GM12878 (cell line): ENCODE measurements at regions not wholly inside any gene's neighbourhood (a gene's known extent, or its start where the extent isn't known, plus 50 kb on each side); places are given as distances from the start of the nearest gene placed in this dataset.

Experiments
- ATAC-seq: fragments of 200-7000 bp; cut with Tn5 transposase; 3 replicates; pipeline ENCODE4 v1.9.1; 2020; ENCODE audit warnings: mild to moderate bottlenecking, moderate library complexity
- BruUV-seq: library from RNA; stranded (reverse); fragments of 400-500 nt; replicated peaks from 2 replicates; lab custom pipeline; 2021; lab: Mats Ljungman, UMichigan
- CTCF ChIA-PET: fragments of 300-600 bp; sonication (Branson Sonifier 250); formaldehyde crosslinking; extraction: SDS; loops from one replicate; lab custom pipeline; 2021; ENCODE audit warnings: inconsistent platforms; lab: Yijun Ruan, JAX
- POLR2A ChIA-PET: fragments of 350-600 bp; formaldehyde crosslinking; extraction: SDS; loops from one replicate; lab custom pipeline; 2021; ENCODE audit warnings: inconsistent platforms; lab: Charles Lee
- RAD21 ChIA-PET: fragments of 300-600 bp; sonication (Branson Sonifier 250); formaldehyde crosslinking; loops from one replicate; lab custom pipeline; 2023; ENCODE audit warnings: antibody characterized with exemption; ENCODE audit not compliant: unreplicated experiment; lab: Charles Lee
- SMC1A ChIA-PET: fragments of 300-600 bp; sonication (Branson Sonifier 250); formaldehyde crosslinking; loops from one replicate; lab custom pipeline; 2023; ENCODE audit not compliant: unreplicated experiment, uncharacterized antibody; lab: Charles Lee
- DNase-seq: peaks from one replicate; pipeline ENCODE4 v3.0.0-alpha.2; 2011; ENCODE audit warnings: low read depth, low spot score
- FAIRE-seq: peaks from 3 replicates; lab custom pipeline; 2011; peaks lifted over from hg19 to GRCh38; lab: Jason Lieb, UNC
- H2AFZ ChIP-seq: 2 replicates; pipeline ENCODE4 v1.6.0; 2011; ENCODE audit warnings: low read depth, low read length, control low read depth; ENCODE audit not compliant: control insufficient read depth
- H3K27ac ChIP-seq: 2 replicates; pipeline ENCODE4 v1.5.1; 2011; ENCODE audit warnings: control low read depth; ENCODE audit not compliant: control insufficient read depth, insufficient read depth
- H3K27me3 ChIP-seq, 2 experiments: replicated peaks in 1 of 2; 2 replicates each; pipeline versions ENCODE4 v1.6.0 to v1.6.1; 2011; ENCODE audit warnings: low read length in 1 of 2; ENCODE audit not compliant: control insufficient read depth in 2 of 2, insufficient read depth in 2 of 2
- H3K36me3 ChIP-seq, 2 experiments: 2 replicates each; pipeline ENCODE4 v1.5.1; 2011; ENCODE audit warnings: low read length in 1 of 2; ENCODE audit not compliant: control insufficient read depth in 2 of 2, insufficient read depth in 2 of 2
- H3K4me1 ChIP-seq: 2 replicates; pipeline ENCODE4 v1.6.1; 2011; ENCODE audit warnings: mild to moderate bottlenecking, low read length, moderate library complexity, mixed read lengths; ENCODE audit not compliant: control insufficient read depth, insufficient read depth
- H3K4me2 ChIP-seq: 2 replicates; pipeline ENCODE4 v1.6.0; 2011; ENCODE audit warnings: control low read depth; ENCODE audit not compliant: control insufficient read depth, insufficient read depth
- H3K4me3 ChIP-seq: fragments of 200-600 bp; sonication (generic); 2 replicates; pipeline ENCODE4 v1.5.1; 2016
- H3K79me2 ChIP-seq: 2 replicates; pipeline ENCODE4 v1.6.0; 2011; ENCODE audit warnings: low read length; ENCODE audit not compliant: control insufficient read depth, insufficient read depth
- H3K9ac ChIP-seq: 2 replicates; pipeline ENCODE4 v1.8.0; 2011; ENCODE audit warnings: low read length, control low read depth, mixed read lengths; ENCODE audit not compliant: control insufficient read depth, insufficient read depth
- H3K9me3 ChIP-seq: replicated peaks from 3 replicates; pipeline ENCODE4 v1.5.1; 2011; ENCODE audit warnings: mild to moderate bottlenecking, low read length; ENCODE audit not compliant: control insufficient read depth, insufficient read depth
- H4K20me1 ChIP-seq: 2 replicates; pipeline ENCODE4 v1.6.0; 2011; ENCODE audit not compliant: control insufficient read depth, insufficient read depth
- CBX5 ChIP-seq: sonication (generic); IDR thresholded peaks from 2 replicates; pipeline ENCODE4 v1.6.1; 2016; ENCODE audit warnings: low read depth, moderate library complexity, mild to moderate bottlenecking, inconsistent platforms
- MYB ChIP-seq: fragments of 150-350 bp; IDR thresholded peaks from 2 replicates; pipeline ENCODE4 v1.6.1; 2014; ENCODE audit warnings: mild to moderate bottlenecking, low read depth, low read length, borderline replicate concordance
- NR2C2 ChIP-seq: IDR thresholded peaks from 2 replicates; pipeline ENCODE4 v1.6.1; 2011; ENCODE audit warnings: borderline replicate concordance, low read depth; ENCODE audit not compliant: control insufficient read depth, insufficient read length
- RB1 ChIP-seq: fragments of 450-650 bp; formaldehyde crosslinking; IDR thresholded peaks from 2 replicates; pipeline ENCODE4 v1.6.1; 2017; ENCODE audit warnings: mild to moderate bottlenecking, borderline replicate concordance
- SMC3 ChIP-seq: IDR thresholded peaks from 2 replicates; pipeline ENCODE4 v1.6.1; 2011; ENCODE audit warnings: low read length, improper control_type of control experiment, borderline replicate concordance
- ZNF217 ChIP-seq: fragments of 450-650 bp; IDR thresholded peaks from 2 replicates; pipeline ENCODE4 v1.6.1; 2017; ENCODE audit warnings: antibody characterized with exemption, mild to moderate bottlenecking
- ZNF384 ChIP-seq: IDR thresholded peaks from 2 replicates; pipeline ENCODE4 v1.6.1; 2012; ENCODE audit warnings: low read depth, mild to moderate bottlenecking, low read length, improper control_type of control experiment, borderline replicate concordance
- in situ Hi-C: fragments of 300-500 bp; cut with MboI; formaldehyde crosslinking; loops from 9 replicates; pipeline ENCODE4 v1.14.3; 2018; ENCODE audit warnings: mixed read lengths
- intact Hi-C: fragments of 100-400 bp; cut with micrococcal nuclease; formaldehyde crosslinking; loops from one replicate; pipeline ENCODE4 v1.14.2; 2022; ENCODE audit not compliant: unreplicated experiment
- TF ChIP-seq, protein P1 (sequence below), 3 experiments: IDR thresholded peaks in 2 of 3; conservative IDR thresholded peaks in 1 of 3; 2 replicates each; pipeline ENCODE4 v1.5.1; 2011; ENCODE audit warnings: low read depth in 3 of 3, low read length in 3 of 3, mild to moderate bottlenecking in 3 of 3, control low read depth in 2 of 3, moderate library complexity in 2 of 3, inconsistent platforms in 1 of 3, mixed read lengths in 1 of 3; ENCODE audit not compliant: control insufficient read depth in 2 of 3, insufficient read depth in 1 of 3; ENCODE audit errors: extremely low read depth in 1 of 3
- TF ChIP-seq, protein P2 (sequence below): IDR thresholded peaks from 2 replicates; pipeline ENCODE4 v1.6.1; 2011; ENCODE audit warnings: low read depth, low read length, improper control_type of control experiment, borderline replicate concordance
- TF ChIP-seq, protein P3 (sequence below): IDR thresholded peaks from 2 replicates; pipeline ENCODE4 v1.6.1; 2012; ENCODE audit warnings: low read depth, low read length, improper control_type of control experiment
- TF ChIP-seq, protein P4 (sequence below): fragments of 450-650 bp; IDR thresholded peaks from 2 replicates; pipeline ENCODE4 v1.6.1; 2017; ENCODE audit warnings: mild to moderate bottlenecking

DNA sequence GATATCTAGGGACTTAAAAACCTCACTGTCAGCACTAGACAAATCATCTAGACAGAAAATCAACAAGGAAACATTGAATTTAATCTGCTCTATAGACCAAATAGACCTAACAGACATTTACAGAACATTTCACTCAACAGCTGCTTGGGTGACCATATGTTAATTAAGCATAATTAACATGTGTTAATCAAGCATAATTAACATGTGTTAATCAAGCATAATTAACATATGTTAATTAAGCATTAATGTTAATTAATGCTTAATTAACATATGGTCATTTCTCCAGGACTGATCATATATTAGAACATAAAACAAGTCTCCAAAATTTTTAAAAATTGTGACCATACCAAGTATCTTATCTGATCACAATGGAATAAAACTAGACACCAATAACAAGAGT, 137.3 kb upstream of the MME start:
- no peaks in the 10 kb centered on the region for H3K27me3 ChIP-seq
- H3K27ac ChIP-seq = no peak overlapping the region
- no peaks in the 10 kb centered on the region for H4K20me1 ChIP-seq
- intact Hi-C loops = no loop called here
- no TSS peak for BruUV-seq
- RAD21 ChIA-PET = no interaction called here
- no peak overlapping the region for H3K9ac ChIP-seq
- H3K4me2 ChIP-seq = no peak overlapping the region
- H3K4me3 ChIP-seq = no peak overlapping the region
- ATAC-seq (no peak), FAIRE-seq (no peak), DNase-seq (no peak)
- in situ Hi-C loops = no loop called here
- H3K9me3 ChIP-seq = no peaks in the 10 kb centered on the region
- POLR2A ChIA-PET = no interaction called here
- H2AFZ ChIP-seq = no peak overlapping the region
- H3K4me1 ChIP-seq = no peaks in the 10 kb centered on the region
- H3K79me2 ChIP-seq = no peaks in the 10 kb centered on the region
- CTCF ChIA-PET = no interaction called here
- H3K36me3 ChIP-seq = no peaks in the 10 kb centered on the region
- SMC1A ChIA-PET = no interaction called here
- TF ChIP-seq SMC3 (no peak), CBX5 (no peak), MYB (no peak), RB1 (no peak), NR2C2 (no peak), ZNF384 (no peak), ZNF217 (no peak)
- TF ChIP-seq, protein P1, sequence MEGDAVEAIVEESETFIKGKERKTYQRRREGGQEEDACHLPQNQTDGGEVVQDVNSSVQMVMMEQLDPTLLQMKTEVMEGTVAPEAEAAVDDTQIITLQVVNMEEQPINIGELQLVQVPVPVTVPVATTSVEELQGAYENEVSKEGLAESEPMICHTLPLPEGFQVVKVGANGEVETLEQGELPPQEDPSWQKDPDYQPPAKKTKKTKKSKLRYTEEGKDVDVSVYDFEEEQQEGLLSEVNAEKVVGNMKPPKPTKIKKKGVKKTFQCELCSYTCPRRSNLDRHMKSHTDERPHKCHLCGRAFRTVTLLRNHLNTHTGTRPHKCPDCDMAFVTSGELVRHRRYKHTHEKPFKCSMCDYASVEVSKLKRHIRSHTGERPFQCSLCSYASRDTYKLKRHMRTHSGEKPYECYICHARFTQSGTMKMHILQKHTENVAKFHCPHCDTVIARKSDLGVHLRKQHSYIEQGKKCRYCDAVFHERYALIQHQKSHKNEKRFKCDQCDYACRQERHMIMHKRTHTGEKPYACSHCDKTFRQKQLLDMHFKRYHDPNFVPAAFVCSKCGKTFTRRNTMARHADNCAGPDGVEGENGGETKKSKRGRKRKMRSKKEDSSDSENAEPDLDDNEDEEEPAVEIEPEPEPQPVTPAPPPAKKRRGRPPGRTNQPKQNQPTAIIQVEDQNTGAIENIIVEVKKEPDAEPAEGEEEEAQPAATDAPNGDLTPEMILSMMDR (IDR thresholded peaks at IDR 0.05 in 2 of 3, conservative IDR thresholded peaks at IDR 0.05 in 1 of 3; ENCODE audit: control insufficient read depth in 2 of 3, extremely low read depth in 1 of 3, insufficient read depth in 1 of 3, low read depth in 3 of 3, low read length in 3 of 3) = no peak
- TF ChIP-seq, protein P2, sequence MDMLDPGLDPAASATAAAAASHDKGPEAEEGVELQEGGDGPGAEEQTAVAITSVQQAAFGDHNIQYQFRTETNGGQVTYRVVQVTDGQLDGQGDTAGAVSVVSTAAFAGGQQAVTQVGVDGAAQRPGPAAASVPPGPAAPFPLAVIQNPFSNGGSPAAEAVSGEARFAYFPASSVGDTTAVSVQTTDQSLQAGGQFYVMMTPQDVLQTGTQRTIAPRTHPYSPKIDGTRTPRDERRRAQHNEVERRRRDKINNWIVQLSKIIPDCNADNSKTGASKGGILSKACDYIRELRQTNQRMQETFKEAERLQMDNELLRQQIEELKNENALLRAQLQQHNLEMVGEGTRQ = no peak
- TF ChIP-seq, protein P3, sequence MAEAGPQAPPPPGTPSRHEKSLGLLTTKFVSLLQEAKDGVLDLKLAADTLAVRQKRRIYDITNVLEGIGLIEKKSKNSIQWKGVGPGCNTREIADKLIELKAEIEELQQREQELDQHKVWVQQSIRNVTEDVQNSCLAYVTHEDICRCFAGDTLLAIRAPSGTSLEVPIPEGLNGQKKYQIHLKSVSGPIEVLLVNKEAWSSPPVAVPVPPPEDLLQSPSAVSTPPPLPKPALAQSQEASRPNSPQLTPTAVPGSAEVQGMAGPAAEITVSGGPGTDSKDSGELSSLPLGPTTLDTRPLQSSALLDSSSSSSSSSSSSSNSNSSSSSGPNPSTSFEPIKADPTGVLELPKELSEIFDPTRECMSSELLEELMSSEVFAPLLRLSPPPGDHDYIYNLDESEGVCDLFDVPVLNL = no peak
- TF ChIP-seq, protein P4, sequence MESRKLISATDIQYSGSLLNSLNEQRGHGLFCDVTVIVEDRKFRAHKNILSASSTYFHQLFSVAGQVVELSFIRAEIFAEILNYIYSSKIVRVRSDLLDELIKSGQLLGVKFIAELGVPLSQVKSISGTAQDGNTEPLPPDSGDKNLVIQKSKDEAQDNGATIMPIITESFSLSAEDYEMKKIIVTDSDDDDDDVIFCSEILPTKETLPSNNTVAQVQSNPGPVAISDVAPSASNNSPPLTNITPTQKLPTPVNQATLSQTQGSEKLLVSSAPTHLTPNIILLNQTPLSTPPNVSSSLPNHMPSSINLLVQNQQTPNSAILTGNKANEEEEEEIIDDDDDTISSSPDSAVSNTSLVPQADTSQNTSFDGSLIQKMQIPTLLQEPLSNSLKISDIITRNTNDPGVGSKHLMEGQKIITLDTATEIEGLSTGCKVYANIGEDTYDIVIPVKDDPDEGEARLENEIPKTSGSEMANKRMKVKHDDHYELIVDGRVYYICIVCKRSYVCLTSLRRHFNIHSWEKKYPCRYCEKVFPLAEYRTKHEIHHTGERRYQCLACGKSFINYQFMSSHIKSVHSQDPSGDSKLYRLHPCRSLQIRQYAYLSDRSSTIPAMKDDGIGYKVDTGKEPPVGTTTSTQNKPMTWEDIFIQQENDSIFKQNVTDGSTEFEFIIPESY = no peak
